AG20443 (cell line): ENCODE measurements at regions not wholly inside any gene's neighbourhood (a gene's known extent, or its start where the extent isn't known, plus 50 kb on each side); places are given as distances from the start of the nearest gene placed in this dataset.
A peak's percentile ranks its signal among the peaks of the same experiment; 100 is the strongest.

Experiments used
- DNase-seq: peaks from one replicate; pipeline ENCODE4 v3.0.0; 2012; ENCODE audit warnings: low spot score, mixed read lengths

DNA sequence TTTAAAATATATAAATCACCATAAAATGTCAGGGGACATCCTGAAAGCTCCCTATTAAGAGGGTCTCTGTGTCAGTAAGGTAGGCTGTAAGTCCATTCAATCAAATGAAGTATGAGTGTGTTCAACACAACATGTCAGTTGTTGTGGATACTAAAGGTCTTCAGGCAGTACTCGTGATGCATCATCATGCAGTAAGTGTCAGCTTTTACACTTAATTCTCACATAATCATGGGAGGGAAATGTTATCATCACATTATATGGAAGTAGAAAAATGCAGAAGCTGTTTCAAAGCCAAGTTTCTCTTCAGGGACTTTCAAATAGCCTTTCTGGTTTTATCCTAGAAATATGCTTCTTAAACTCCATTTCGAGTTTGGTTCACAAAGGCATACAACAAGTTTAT, 477.1 kb upstream of the ID2 start:
- no peak for DNase-seq

DNA sequence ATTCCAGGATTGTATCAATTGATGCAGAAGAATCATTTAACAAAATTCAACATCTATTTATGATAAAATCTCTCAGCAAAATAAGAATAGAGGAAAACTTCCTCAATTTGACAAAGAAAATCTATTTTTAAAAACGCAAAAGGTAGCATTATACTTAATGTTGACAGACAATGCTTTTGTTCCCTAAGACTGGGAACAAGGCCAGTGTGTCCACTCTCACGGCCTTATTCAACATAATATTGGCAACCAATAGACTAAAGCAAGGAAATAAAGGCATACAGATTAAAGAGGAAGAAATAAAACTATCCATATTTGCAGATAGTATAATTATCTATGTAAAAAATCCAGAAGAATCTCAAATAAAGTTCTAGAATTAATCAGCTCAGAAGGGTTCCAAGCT, 472.4 kb upstream of the ID2 start:
- DNase-seq, result no peak

DNA sequence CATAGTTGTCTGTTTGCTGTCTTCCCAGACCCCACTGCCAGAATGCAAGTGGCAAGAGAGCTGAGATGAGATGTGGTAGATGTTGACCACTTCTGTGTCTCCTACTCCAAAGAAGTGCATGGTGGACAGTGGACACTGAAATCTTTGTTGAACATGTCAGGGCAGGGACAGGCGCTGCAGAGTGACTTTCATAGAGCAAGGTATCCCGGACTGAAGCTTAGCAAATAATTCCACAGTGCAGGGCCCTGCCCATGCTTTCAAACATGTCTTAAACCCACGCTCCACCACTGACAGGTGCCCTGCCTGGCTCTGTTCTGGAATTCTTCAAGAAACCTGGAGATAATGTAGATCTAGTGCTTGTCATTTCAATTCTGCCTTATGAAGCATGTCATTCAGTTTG, 470.5 kb upstream of the ID2 start:
- DNase-seq, result no peak

DNA sequence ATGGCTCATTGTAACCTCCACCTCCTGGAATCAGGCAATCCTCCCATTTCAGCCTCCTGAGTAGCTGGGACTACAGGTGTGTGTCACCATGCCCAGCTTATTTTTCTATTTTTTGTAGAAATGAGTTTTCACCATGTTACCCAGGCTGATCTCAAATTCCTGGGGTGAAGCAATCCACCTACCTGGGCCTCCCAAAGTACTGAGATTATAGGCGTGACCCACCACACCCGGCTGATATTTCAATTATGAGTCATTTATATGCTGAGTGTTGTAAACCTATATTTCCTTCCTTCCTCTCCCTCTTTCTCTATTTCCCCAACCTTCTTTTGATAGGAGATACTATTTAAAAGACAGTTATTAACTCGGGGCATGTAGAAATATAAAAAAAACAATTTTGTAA, 469.6 kb upstream of the ID2 start:
- no peak for DNase-seq

DNA sequence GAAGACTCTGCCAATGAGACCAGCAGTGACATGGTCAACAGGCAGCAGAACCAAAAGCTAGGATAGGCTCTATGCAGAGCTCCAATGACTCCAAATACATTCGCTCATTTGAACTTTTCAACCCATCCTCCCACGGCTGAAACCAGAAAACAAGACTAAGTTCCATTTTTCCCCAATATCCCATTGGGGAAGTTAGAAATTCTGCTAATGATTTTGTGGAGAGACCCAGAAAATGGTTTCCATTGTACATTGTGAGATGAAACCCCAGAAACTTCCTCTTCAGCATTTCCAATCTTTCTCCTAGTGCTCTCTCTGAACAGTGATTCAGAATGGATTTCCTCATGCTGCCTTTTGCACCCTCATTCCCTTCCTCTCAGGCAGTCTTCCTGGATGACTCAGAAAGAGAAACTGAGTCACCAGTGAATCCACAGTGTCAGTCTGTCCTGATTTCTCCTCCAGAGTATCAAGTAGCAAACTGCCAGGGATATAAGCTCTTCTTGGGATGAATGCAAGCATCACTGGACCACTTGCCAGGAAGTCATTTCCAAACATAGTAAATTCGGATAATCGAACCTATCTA, 467.7 kb upstream of the ID2 start:
- DNase-seq, result no peak

DNA sequence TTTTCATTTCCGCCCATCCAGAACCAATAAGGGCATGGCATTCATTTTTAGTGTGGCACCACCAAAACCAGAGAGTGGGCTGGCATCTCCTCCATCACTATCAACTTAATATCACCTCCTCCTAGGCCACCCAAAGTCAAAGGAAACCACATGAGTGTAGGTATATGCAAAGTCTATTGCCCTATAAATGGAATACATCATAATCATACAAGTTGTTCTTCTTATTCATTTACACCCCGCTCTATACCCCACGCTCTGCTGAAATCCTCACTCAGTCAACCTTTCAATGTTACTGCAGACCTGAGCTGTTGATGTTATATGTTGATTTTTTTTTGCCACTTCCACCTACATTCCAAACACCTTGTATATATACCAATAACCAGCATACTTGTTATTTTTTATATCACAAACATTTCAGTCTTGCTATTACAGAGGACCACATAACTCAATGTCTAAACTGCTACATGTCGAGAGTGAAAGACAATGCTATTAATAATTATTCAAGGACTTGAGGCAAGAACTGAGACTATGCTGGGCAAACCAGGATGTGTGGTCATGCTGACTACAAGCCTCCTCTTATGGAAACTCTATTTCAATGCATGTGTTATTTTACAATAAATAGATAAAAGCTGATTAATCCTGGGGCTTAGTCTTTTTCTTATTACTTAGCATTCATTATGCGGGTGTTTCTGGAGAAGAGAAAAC, 466.5 kb upstream of the ID2 start:
- DNase-seq, result no peak

DNA sequence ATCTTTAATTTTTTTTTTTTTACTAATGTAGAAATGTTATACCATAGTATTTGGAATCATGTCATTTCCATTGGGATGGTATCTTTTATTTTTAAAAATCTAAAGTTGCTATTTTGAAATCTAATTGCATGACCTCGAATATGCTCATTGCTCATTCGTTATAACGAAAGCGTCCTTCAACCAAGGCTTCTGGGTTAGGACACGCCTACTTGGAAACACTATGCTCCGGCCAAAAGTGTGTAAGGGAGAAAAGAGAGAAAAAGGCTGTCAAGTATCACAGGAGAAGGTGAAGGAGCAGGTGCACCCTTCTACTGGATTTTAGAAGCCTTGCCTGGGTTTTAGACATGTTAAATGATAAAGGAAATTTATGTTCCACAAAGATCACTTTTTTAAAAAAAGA, 465.9 kb upstream of the ID2 start:
- no peak for DNase-seq

DNA sequence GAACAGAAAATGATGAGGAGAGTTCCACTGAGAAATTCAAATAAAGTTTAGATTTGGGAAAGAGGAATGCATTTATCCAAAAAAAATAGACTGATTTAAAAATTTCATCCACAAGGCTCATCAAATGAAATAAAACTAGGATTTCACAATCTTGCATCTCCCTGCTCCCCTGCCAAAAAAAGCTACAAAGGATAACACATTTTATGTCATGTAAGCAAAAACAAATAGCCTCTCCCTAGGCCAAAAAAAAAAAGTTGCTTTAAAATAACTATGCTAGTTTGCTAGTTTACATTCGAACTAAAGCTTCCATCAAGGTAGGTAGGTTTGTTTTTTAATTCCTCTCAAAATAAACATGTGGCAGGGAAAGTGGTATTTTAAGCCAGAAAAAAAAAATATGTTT, 465.5 kb upstream of the ID2 start:
- DNase-seq, result no peak

DNA sequence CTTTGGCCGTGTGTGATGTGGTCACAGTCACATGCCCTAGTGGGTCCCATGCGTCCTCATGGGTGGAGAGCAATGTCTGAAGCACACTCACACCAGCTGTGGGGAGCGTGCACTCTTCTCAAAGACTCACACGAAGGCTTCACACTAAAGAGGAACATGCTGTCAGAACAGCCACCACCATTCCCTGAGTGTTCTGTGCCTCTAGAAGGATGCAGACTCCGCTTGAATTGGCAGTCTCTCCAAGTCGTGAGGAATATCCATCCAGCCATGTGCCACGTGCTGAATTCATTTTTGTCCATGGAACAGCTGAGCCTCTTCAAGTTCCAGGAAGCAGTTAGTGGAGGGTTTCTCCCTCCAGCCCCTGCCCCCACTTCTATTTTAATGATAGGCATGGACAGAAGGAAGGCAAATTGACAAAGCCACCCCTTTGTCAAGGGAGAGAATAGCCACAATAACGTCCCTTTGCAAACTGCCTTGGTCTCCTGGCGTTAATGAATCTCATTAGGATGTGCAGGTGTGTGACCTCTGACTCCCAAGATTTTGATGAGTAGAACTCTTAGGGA, 464.3 kb upstream of the ID2 start:
- peak; percentile 35 for DNase-seq

DNA sequence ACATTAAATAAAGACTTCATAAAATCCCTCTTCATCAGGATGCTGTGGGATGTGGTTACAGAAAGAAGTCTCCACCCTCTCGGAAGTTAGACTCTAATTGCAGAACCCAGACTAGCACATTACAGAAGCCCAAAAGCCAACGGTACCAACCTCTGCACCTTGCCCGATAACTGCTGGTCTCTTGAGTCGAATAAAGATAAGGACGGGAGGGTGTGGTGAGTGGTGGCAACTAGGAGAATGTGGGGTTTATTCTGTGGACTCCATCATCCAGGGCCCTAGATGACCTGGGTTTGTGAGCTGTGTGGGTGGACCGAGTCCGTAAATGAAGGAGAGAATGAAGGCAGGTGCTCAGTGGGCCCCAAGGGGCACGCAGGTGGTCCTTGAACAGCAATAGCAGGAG, 462.8 kb upstream of the ID2 start:
- DNase-seq, result no peak

DNA sequence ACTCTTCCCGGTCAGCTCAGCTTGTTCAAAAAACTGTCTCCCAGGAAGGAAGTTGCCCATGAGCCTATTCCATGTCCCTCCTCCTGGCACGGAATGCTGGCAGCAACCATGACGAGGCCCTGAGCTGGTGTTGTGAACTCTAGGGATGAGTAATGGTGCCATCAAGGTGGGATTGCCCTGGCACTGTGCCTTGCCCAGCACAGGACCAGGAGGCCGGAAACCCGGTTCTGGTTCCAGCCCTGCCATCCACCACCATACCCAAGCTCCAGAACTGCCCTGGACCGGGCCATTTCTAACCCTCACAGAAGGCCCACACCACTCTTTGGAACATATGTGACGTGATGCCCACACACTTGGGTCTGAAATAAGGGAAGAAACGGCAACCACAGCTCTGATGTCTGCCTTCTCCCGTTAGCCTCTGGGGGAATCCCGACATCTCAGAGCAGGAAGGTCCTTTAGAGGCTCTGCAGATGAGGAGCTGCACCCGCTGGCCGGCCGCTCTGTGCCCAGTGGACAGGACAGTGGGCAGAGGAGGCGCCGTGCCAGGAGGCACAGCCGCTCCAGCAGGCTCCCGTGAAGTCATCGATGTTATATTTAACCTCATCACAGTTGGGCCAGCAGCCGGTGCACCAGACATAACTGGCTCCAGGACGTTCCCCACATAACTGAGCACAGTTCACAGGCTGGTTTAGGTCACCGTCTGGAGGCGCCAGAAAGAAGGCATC, 462.1 kb upstream of the ID2 start:
- no peak for DNase-seq

DNA sequence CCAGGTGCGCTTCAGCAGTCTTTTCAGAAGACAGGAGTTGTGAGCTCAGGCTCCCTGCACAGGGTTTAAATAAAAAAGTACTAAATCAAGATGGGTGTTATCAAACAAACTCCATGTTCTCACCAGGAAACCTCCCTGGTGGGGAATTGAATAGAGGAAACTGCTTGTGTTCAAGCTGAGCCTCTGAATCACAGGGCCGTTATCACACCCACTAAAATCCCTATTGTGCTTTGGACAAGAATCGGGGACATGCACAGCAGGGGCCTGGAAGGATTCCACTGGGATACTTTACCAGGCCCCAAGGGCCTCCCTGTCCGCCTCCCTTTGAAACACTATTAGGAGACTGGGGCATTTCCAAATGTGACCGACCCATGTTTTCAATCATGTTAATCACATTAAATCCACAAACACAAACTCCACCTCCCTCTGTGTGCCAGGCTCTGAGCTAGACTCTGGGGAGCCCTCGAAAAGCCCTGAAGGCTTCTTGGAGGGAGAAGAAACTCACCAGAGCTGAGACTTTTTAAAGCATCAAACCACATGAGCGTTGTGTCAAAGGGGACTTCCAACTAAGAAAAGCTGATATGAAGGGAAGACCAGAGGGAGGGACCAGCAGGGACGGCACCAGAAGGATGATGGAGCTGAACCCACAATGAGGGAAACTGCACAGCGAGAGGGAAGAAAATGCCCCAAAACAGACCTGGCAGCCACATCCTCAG, 458.7 kb upstream of the ID2 start:
- no peak for DNase-seq

DNA sequence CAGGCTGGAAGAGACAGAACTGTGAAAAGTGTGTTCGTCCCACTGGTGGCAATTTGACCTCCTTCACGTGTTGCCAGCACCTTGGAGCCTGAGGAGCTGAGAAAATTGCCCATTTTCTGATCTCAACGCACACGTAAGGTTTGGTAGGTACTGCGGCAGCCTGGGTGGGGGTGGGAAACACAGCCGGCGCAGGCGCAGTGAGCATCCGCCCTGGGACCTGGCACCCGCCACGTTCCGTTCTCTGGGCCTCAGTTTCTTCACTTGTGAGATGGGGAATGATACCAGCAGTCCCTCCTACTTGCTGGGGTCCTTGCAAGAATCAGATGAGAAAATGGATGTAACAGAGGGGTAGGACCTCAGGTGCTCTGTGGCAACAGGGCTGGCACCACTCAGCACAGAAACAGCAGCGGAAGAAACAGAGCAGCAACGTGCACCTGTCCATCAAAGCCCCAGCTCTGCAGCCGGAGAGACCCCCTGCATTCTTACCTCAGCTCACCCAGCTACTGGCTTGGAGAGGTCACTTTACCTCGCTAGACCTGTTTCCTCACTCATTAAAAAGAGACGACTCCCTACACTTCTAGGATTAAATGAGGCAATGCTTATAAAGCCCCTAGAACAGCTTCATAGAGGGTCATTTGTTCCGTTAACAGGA, 458.0 kb upstream of the ID2 start:
- DNase-seq, result no peak

DNA sequence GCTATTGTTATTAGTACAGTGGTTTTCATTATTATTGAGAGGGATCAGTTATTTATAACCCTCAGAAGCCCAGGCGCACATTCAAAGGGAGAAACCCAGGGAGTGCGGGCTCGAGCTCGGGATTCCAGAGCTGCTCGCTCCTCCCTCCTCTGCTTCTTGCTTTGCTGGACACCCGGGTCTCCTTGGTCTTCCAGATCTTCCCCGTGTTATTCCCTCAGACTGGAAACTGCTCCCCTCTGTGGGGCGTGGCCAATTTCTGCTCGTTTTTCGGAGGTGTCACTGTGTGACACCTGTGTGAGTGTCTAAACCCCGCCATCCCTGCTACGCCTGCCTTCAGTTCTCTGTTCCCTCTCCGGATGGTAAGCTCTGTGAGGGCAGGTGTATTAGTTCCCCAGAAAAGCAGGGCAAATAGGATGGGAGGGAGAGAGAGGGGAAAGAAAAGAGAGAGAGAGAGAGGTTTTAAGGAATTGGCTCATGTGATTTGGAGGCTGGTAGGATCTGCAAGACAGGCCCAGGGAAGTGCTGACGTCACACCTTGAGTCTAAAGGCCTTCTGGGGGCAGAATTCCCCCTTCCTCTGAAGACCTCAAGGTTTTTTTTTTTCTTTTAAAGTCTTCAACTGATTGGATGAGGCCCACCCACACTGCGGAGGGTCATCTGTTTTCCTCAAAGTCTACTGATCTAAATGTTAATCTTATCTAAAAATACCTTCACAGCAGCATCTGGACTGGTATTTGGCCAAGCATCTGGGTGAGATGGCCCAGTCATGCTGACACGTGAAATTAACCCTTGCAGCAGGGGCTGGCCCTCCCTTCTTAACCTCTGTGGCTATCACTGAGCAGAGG, 457.3 kb upstream of the ID2 start:
- no peak for DNase-seq

DNA sequence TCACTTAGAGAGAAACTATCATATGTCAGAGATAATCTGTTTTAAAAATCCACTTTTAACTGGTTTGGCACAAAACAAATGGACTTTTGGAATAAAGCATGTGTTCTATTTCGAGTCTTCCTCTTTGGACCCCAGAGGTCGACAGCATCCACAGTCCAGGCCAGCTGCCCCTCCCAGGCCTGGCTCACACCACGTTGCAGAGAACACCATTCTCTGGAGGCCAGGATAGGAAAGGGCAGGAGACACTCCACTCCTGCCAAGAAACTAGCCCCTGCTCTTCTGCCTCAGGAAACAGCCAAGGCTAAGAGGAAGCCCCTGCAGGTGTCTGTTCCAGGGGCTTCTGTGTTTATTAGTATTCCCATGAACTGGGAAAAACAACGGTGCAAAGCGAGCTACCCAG, 456.6 kb upstream of the ID2 start:
- DNase-seq, result no peak

DNA sequence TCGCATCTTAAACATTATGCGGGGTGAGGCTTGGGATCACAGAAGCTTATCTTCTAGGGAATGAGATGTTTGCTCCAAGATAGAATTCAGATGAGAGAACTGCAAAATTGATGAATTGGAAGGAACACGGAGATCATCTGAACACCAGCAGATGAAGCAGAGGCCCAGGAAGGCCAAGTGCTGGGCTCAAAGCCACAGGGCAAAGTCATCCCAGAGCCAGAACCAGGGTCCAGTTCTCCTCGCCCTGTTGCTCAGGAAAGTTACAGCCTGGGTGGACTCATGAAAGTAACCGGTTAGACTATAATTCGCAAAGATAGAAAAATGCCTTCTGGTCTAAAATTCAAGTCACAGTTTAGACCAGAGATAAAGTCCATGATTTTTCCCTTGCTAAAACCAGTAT, 456.1 kb upstream of the ID2 start:
- no peak for DNase-seq

DNA sequence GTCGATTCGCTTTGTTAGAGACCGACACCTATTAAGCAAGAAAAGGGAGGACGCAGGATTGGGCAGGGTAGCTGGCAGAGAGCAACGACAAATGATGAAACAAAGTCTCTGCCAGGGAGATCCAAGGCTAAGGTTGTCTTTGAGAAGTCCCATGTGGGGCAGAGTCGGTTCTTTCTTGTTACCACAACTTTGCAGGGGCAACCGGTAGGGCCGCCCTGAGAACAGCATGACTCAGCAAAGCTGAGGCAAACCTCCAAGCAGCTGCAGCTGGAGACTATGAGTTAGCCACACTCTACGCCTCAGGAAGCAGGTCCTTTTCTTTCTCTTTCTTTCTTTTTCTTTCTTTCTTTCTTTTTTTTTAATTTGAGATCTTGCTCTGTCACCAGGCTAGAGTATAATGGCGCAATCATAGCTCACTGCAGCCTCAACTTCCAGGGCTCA, 452.3 kb upstream of the ID2 start:
- DNase-seq, result peak; percentile 88

DNA sequence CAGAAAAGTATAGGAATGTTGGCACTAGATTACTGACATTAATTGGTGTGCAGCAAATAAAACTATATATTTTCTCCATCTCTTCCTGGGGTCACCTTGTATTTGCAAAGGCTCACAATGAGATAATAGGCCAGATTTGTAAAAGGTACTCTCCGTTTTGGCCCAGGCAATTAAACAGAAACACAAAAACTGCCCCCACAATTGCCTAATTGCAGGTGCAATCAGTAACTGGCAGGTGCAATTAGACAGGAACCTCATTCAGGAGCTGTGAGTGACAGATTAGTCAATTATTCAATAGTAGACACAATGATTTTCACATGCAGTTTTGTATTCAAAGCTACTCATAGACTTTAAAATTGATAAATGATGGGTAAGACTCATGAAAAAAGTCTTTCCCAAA, 451.4 kb upstream of the ID2 start:
- no peak for DNase-seq

DNA sequence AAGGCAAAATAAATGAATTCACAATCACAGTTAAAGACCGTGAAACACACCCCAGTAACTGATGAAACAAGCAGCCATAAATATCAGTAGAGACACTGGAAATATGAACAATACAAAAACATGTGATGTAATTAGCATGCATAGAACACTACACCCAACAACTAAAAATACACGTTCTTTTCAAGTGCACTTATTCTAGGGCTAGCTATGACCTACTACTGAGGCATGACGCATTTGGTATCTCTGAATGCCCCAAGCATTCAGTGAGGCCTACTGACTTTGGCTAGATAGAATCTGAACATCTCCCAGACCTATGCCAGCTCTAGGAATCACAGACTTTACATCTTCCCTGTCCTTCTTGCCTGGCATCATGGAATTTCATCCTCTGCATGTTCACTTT, 450.0 kb upstream of the ID2 start:
- DNase-seq, result no peak

DNA sequence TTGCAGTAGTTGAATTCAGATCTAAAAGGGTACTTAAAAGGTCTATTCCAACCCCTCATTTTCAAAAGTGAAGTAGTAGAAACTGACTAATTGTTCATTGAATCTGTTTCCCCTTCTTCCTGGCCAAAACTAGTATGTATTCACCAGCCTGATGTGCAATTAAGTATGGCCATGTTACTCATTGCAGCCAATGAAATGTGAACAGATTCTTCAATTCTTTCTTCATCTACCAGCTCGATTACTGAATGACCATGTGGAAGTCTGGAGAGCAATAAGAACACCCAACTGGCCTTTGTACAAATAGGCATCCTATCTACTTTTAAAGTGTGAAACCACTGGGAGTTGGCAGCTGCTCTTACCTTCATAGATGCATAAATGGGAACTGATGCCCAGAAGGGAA, 449.0 kb upstream of the ID2 start:
- DNase-seq, result no peak

DNA sequence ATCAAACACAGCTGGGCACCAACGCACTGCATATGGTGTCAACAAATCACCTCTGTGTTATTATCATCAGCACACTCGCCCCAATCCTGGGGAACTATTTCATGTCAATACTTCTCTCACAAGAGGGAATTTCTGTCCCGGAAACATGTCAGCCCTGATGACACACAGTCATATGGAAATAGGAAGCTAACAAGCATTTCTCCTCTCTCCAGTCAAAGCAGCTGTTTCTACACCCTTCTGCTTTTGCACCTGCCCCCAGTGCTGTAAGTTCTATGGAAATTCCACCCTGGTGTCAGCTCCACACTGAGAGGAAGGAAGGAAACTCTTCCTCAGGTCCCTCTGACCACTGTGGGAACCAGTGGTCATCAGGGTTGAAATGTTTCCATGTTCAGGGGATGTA, 447.6 kb upstream of the ID2 start:
- no peak for DNase-seq
